SK-N-MC (cell line): ENCODE measurements at regions not wholly inside any gene's neighbourhood (a gene's known extent, or its start where the extent isn't known, plus 50 kb on each side); places are given as distances from the start of the nearest gene placed in this dataset.

Experiments
- EZH2 ChIP-seq: fragments of 200-600 bp; sonication (generic); IDR thresholded peaks from one replicate; pipeline ENCODE4 v1.6.1; 2017; ENCODE audit warnings: antibody characterized with exemption
- POLR2AphosphoS5 ChIP-seq: IDR thresholded peaks from 2 replicates; pipeline ENCODE4 v1.6.1; 2012; ENCODE audit warnings: mild to moderate bottlenecking, low read depth, low read length, borderline replicate concordance

- no peak for TF ChIP-seq EZH2
- no peak for TF ChIP-seq POLR2AphosphoS5
Measured at GRCh38 chr14:71591929-71592328, 340.3 kb upstream of the RGS6 start.
